Testis (tissue), 2 donors: ENCODE measurements at regions not wholly inside any gene's neighbourhood (a gene's known extent, or its start where the extent isn't known, plus 50 kb on each side); places are given as distances from the start of the nearest gene placed in this dataset.

Source experiments
- DNase-seq: peaks from one replicate; pipeline ENCODE4 v3.0.0-alpha.2; 2019
- H3K27ac ChIP-seq, 2 donors: fragments of 200-600 bp; sonication (generic); one replicate each; pipeline ENCODE4 v1.5.1; 2019
- H3K27me3 ChIP-seq: fragments of 200-600 bp; sonication (generic); one replicate; pipeline ENCODE4 v1.5.1; 2019
- H3K36me3 ChIP-seq: fragments of 200-600 bp; sonication (generic); one replicate; pipeline ENCODE4 v1.5.1; 2017; ENCODE audit warnings: low read depth; ENCODE audit errors: missing control alignments
- H3K4me1 ChIP-seq: fragments of 200-600 bp; sonication (generic); one replicate; pipeline ENCODE4 v1.5.1; 2019
- H3K4me3 ChIP-seq, 2 donors: fragments of 200-600 bp; sonication (generic); one replicate each; pipeline ENCODE4 v1.5.1; 2017 to 2019
- H3K9me3 ChIP-seq: fragments of 200-600 bp; sonication (generic); one replicate; pipeline ENCODE4 v1.5.1; 2017
- CTCF ChIP-seq, 3 experiments: fragments of 450-650 bp in 2 of 3; fragments of 200-600 bp in 1 of 3; sonication (generic) in 1 of 3; IDR thresholded peaks; one replicate each; pipeline ENCODE4 v1.5.1; 2016 to 2019; ENCODE audit warnings: antibody characterized with exemption in 3 of 3, mild to moderate bottlenecking in 2 of 3, moderate library complexity in 1 of 3
- POLR2A ChIP-seq: fragments of 450-650 bp; IDR thresholded peaks from one replicate; pipeline ENCODE4 v1.6.1; 2017; ENCODE audit warnings: antibody characterized with exemption, mild to moderate bottlenecking, moderate library complexity
- WGBS, 2 donors: methylation state at CpG; one replicate each; pipeline ENCODE4 v1.1.5; 2018; 5-methylcytosine and 5-hydroxymethylcytosine counted together
- intact Hi-C: fragments of 100-400 bp; cut with DNase I; formaldehyde crosslinking; loops from one replicate; pipeline ENCODE4 v1.15.1; 2023; ENCODE audit warnings: low total_unique reads

GRCh38 chr5:9713959-9714586 is 83.9 kb upstream of the TAS2R1 start:
- H3K27ac ChIP-seq = no peak overlapping the region
- H3K36me3 ChIP-seq = no peaks in the 10 kb centered on the region
- 72 to 77% methylated on average over 4 of the region's 4 CpGs for WGBS, 2 donors
- no peaks in the 10 kb centered on the region for H3K4me1 ChIP-seq
- intact Hi-C loops = no loop called here
- H3K9me3 ChIP-seq = no peaks in the 10 kb centered on the region
- no peaks in the 10 kb centered on the region for H3K27me3 ChIP-seq
- no peak for TF ChIP-seq CTCF (IDR thresholded peaks at IDR 0.05)
- H3K4me3 ChIP-seq = no peak overlapping the region
- no peak for DNase-seq

- Histone ChIP-seq H3K4me1 (no peaks in the 10 kb centered on the region), H3K36me3 (no peaks in the 10 kb centered on the region), H3K27me3 (no peaks in the 10 kb centered on the region), H3K9me3 (no peaks in the 10 kb centered on the region), H3K4me3 (no peak overlapping the region), H3K27ac (no peak overlapping the region)
- no peak for DNase-seq
- 37 to 39% methylated on average over 4 of the region's 4 CpGs for WGBS, 2 donors
- intact Hi-C loops = no loop called here
- TF ChIP-seq POLR2A (no peak), CTCF (IDR thresholded peaks at IDR 0.05) (no peak)
These were observed 83.2 kb upstream of the TAS2R1 start for GRCh38 chr5:9713356-9713755.

GRCh38 chr5:9712911-9713310 is 82.8 kb upstream of the TAS2R1 start:
- H3K27ac ChIP-seq = no peak overlapping the region
- 49 to 64% methylated on average over 8 of the region's 8 CpGs for WGBS, 2 donors
- H3K27me3 ChIP-seq = no peaks in the 10 kb centered on the region
- TF ChIP-seq POLR2A (no peak), CTCF (IDR thresholded peaks at IDR 0.05) (no peak)
- H3K4me1 ChIP-seq = no peaks in the 10 kb centered on the region
- no peak overlapping the region for H3K4me3 ChIP-seq
- H3K36me3 ChIP-seq = no peaks in the 10 kb centered on the region
- intact Hi-C loops = no loop called here
- no peak for DNase-seq
- H3K9me3 ChIP-seq = no peaks in the 10 kb centered on the region

- Histone ChIP-seq H3K4me3 (no peak overlapping the region), H3K27ac (no peak overlapping the region), H3K4me1 (no peaks in the 10 kb centered on the region), H3K9me3 (no peaks in the 10 kb centered on the region), H3K36me3 (no peaks in the 10 kb centered on the region), H3K27me3 (no peaks in the 10 kb centered on the region)
- 81 to 90% methylated on average over 4 of the region's 4 CpGs for WGBS, 2 donors
- no peak for TF ChIP-seq CTCF (IDR thresholded peaks at IDR 0.05)
- TF ChIP-seq POLR2A = no peak
- DNase-seq = no peak
- intact Hi-C loops = no loop called here
These were observed 82.4 kb upstream of the TAS2R1 start for GRCh38 chr5:9712506-9712905.

- DNase-seq = no peak
- WGBS, 2 donors = 96 to 100% methylated on average over 1 of the region's 1 CpG
These were observed 79.9 kb upstream of the TAS2R1 start for GRCh38 chr5:9710069-9710468.

More at GRCh38 chr5:9710069-9710468, 79.9 kb upstream of the TAS2R1 start:
- intact Hi-C loops = no loop called here
- Histone ChIP-seq H3K27me3 (no peaks in the 10 kb centered on the region), H3K36me3 (no peaks in the 10 kb centered on the region), H3K9me3 (no peaks in the 10 kb centered on the region), H3K4me3 (no peak overlapping the region), H3K27ac (no peak overlapping the region), H3K4me1 (no peaks in the 10 kb centered on the region)
- TF ChIP-seq POLR2A (no peak), CTCF (IDR thresholded peaks at IDR 0.05) (no peak)
